ENCODE measurements at regions not wholly inside any gene's neighbourhood (a gene's known extent, or its start where the extent isn't known, plus 50 kb on each side); places are given as distances from the start of the nearest gene placed in this dataset.
A peak's percentile ranks its signal among the peaks of the same experiment; 100 is the strongest.

DNA sequence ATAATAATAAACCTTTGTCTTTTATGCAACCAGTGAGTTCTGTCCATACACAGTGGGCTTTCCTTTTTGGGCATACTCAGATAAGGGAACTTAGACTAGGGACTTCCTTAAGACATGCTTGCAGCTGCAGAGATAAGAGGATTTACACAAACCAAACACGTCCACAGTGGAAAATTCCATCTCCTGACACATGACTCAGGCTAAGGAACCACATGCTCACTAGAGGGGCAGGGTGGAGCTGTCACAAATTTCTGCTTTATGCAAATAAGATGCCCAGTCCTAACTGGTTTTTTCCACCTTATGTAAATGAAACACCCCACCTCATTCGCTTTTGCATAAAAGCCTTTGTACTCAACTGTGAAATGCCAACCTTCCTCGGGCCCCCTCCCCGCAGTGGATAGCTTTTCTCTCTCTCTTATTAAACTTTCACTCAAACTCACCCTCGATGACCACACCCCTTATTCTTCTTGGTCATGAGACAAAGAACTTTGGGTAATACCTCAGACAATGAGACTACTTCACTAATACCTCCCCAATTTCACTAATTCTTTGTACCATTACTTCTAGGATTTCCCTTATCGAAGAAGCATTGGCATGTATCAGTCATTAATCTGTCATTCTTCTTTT lies 170.3 kb upstream of the FTMT start:
- no peaks in the 10 kb centered on the region for H3K27me3 ChIP-seq
- no peaks in the 10 kb centered on the region for H3K9me3 ChIP-seq
- no peak overlapping the region for H3K27ac ChIP-seq
- no peak for DNase-seq
- no peaks in the 10 kb centered on the region for H3K36me3 ChIP-seq
- H3K4me3 ChIP-seq, result no peak overlapping the region
- H3K4me1 ChIP-seq, result no peaks in the 10 kb centered on the region
- no peak for TF ChIP-seq POLR2A (IDR thresholded peaks at IDR 0.05)
- TF ChIP-seq, protein P1, sequence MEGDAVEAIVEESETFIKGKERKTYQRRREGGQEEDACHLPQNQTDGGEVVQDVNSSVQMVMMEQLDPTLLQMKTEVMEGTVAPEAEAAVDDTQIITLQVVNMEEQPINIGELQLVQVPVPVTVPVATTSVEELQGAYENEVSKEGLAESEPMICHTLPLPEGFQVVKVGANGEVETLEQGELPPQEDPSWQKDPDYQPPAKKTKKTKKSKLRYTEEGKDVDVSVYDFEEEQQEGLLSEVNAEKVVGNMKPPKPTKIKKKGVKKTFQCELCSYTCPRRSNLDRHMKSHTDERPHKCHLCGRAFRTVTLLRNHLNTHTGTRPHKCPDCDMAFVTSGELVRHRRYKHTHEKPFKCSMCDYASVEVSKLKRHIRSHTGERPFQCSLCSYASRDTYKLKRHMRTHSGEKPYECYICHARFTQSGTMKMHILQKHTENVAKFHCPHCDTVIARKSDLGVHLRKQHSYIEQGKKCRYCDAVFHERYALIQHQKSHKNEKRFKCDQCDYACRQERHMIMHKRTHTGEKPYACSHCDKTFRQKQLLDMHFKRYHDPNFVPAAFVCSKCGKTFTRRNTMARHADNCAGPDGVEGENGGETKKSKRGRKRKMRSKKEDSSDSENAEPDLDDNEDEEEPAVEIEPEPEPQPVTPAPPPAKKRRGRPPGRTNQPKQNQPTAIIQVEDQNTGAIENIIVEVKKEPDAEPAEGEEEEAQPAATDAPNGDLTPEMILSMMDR (IDR thresholded peaks at IDR 0.05), result no peak

DNA sequence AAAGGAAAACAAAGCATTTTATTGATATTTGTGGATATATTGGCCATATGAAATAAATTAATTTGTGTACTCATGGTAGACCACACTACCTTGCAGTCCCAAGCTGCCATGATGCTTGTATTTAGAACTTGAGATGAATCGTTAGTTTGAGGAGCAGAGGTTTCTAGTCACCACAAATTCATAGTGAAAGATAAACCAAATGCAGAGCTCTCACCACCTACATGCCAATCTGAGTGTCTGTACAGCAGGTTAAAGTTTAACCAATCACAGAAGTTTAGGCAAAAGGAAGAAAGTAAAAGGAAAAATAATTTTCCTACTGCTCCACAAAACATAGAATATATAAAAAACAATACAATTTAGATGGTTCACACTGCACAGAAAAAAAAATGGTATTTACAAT lies 163.6 kb upstream of the FTMT start:
- H3K9me3 ChIP-seq, result no peaks in the 10 kb centered on the region
- no peaks in the 10 kb centered on the region for H3K4me1 ChIP-seq
- H3K4me3 ChIP-seq, result no peak overlapping the region
- DNase-seq, result no peak
- no peak for TF ChIP-seq POLR2A (IDR thresholded peaks at IDR 0.05)
- TF ChIP-seq, protein P1 (IDR thresholded peaks at IDR 0.05), result no peak
- H3K27me3 ChIP-seq, result no peaks in the 10 kb centered on the region
- no peak overlapping the region for H3K27ac ChIP-seq
- H3K36me3 ChIP-seq, result no peaks in the 10 kb centered on the region

DNA sequence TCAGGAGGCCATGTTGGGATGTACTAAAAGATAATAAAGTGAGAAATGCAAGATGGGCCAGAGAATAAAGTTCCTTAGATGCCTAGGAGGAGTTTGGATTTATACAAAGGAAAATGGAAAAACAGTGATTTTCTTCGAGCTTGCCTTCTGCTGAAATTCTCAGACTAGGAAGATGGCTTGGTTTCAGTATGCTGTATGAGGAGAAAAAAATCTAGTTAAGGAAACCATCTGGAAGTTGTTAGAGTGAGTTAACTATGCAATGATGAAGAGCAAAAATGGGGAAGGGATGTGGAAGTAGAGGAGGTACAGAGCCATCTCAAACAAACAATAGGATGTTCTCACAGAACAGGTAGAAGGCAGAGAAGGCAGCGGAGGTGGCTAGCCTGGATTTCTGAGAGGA lies 162.9 kb upstream of the FTMT start:
- TF ChIP-seq, protein P1 (IDR thresholded peaks at IDR 0.05), result no peak
- TF ChIP-seq POLR2A (IDR thresholded peaks at IDR 0.05), result no peak
- Histone ChIP-seq H3K4me3 (no peak overlapping the region), H3K27me3 (no peaks in the 10 kb centered on the region), H3K4me1 (no peaks in the 10 kb centered on the region), H3K27ac (no peak overlapping the region), H3K9me3 (no peaks in the 10 kb centered on the region), H3K36me3 (no peaks in the 10 kb centered on the region)
- DNase-seq, result no peak

DNA sequence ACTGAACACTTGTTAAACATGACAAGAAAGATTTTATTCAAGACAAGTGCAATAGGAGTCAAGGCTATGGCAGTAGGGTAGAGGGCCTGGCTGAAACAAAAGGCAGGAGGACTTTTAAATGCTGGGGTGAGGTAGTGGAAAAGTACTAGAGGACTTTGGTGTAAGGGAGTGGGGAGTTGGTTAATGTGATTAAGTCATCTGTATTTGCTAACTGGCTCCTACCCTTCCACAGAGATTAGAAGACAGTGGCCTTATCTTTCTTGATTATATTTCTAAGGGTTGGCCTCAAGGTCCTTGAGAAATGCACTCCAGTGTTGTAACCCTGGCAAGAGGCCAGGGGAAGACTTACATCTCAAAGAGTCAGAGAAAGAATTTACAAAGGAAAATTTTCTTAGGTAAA lies 160.2 kb upstream of the FTMT start:
- no peaks in the 10 kb centered on the region for H3K36me3 ChIP-seq
- H3K4me3 ChIP-seq, result no peak overlapping the region
- peak in 1 of 3 donors; percentile 57 for DNase-seq
- H3K27ac ChIP-seq, result peak overlapping the region in 2 of 4 donors; percentile 35 to 58
- H3K4me1 ChIP-seq, result no peaks in the 10 kb centered on the region
- H3K9me3 ChIP-seq, result no peaks in the 10 kb centered on the region
- no peak for TF ChIP-seq POLR2A (IDR thresholded peaks at IDR 0.05)
- TF ChIP-seq, protein P1 (IDR thresholded peaks at IDR 0.05), result no peak
- H3K27me3 ChIP-seq, result no peaks in the 10 kb centered on the region

DNA sequence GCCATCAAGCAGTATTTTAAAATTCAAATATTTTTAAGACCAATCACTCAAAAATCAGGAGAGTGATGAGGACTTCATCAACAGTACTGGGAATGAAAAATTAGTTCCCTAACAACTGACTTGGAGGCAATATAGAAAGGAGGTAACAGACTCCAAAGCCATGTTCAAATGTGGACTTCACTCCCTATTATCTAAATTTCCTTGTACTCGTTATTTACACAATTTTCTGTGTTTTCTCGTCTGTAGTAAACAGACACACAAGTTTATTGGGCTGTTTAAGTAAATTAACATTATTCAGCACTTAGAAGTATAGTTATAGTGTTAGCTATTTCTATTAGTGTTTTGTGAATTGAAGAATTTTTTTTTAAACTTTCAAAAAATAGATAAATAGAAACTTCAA lies 159.5 kb upstream of the FTMT start:
- TF ChIP-seq, protein P1 (IDR thresholded peaks at IDR 0.05), result no peak
- no peak for TF ChIP-seq POLR2A (IDR thresholded peaks at IDR 0.05)
- H3K4me3 ChIP-seq, result no peak overlapping the region
- no peaks in the 10 kb centered on the region for H3K36me3 ChIP-seq
- no peaks in the 10 kb centered on the region for H3K27me3 ChIP-seq
- H3K4me1 ChIP-seq, result no peaks in the 10 kb centered on the region
- no peak overlapping the region for H3K27ac ChIP-seq
- DNase-seq, result no peak
- no peaks in the 10 kb centered on the region for H3K9me3 ChIP-seq

DNA sequence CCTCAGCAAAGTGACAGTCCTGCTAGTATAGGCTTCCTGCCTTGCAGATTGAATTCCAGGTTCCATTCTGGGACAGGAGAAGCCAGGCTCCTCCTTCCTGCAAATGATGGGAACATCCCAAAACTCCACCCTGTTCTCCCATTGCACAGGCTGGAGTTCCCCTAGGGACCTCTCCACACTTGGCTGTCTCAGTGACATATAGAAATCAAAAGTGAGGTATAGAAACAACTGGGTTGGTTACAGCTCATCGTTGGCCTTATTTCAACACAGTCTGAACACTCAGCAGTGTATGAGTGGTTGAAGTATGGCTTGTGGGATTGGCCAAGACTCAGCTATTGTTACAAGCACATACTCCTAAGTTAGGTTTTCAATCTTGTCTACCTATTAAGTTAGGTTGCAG lies 157.8 kb upstream of the FTMT start:
- H3K27me3 ChIP-seq, result no peaks in the 10 kb centered on the region
- no peak overlapping the region for H3K4me3 ChIP-seq
- TF ChIP-seq, protein P1 (IDR thresholded peaks at IDR 0.05), result no peak
- TF ChIP-seq POLR2A (IDR thresholded peaks at IDR 0.05), result no peak
- H3K4me1 ChIP-seq, result no peaks in the 10 kb centered on the region
- no peaks in the 10 kb centered on the region for H3K36me3 ChIP-seq
- H3K9me3 ChIP-seq, result no peaks in the 10 kb centered on the region
- DNase-seq, result no peak
- H3K27ac ChIP-seq, result no peak overlapping the region

Measured in Peyer's patch (tissue), 4 donors.